IMR-90 (cell line): ENCODE measurements at regions not wholly inside any gene's neighbourhood (a gene's known extent, or its start where the extent isn't known, plus 50 kb on each side); places are given as distances from the start of the nearest gene placed in this dataset.

Experiments used
- ATAC-seq: fragments of 200-7000 bp; cut with Tn5 transposase; 2 replicates; pipeline ENCODE4 v1.9.1; 2020; ENCODE audit warnings: low read depth, mild to moderate bottlenecking, moderate library complexity
- BruUV-seq: library from RNA; stranded (reverse); fragments of 400-500 nt; replicated peaks from 2 replicates; lab custom pipeline; 2021; lab: Mats Ljungman, UMichigan
- CTCF ChIA-PET: fragments of 300-600 bp; formaldehyde crosslinking; extraction: SDS; loops from one replicate; lab custom pipeline; 2021; ENCODE audit warnings: antibody characterized with exemption; lab: Yijun Ruan, JAX
- POLR2A ChIA-PET: fragments of 300-600 bp; sonication (Branson Sonifier 250); formaldehyde crosslinking; loops from one replicate; lab custom pipeline; 2022; ENCODE audit warnings: antibody characterized with exemption; ENCODE audit not compliant: unreplicated experiment; lab: Charles Lee
- DNase-seq: peaks from one replicate; pipeline ENCODE4 v3.0.0; 2013
- H2AFZ ChIP-seq: replicated peaks from 2 replicates; pipeline ENCODE3; 2013; ENCODE audit warnings: low read length, mild to moderate bottlenecking; ENCODE audit not compliant: poor library complexity
- H2AK5ac ChIP-seq: 2 replicates; pipeline ENCODE4 v1.6.1; 2013; ENCODE audit warnings: low read depth, low read length, inconsistent platforms
- H2AK9ac ChIP-seq: replicated peaks from 2 replicates; pipeline ENCODE3; 2013; ENCODE audit warnings: mild to moderate bottlenecking, low read depth, low read length, moderate library complexity; ENCODE audit not compliant: poor library complexity
- H2BK120ac ChIP-seq: 2 replicates; pipeline ENCODE4 v1.6.1; 2013; ENCODE audit warnings: low read depth, low read length, inconsistent platforms
- H2BK15ac ChIP-seq: 3 replicates; pipeline ENCODE4 v1.6.1; 2013; ENCODE audit warnings: low read depth, low read length, inconsistent platforms
- H2BK20ac ChIP-seq: 2 replicates; pipeline ENCODE4 v1.6.1; 2013; ENCODE audit warnings: low read depth, mild to moderate bottlenecking, inconsistent platforms, low read length, moderate library complexity
- H2BK5ac ChIP-seq: 2 replicates; pipeline ENCODE4 v1.6.1; 2013; ENCODE audit warnings: mild to moderate bottlenecking, low read depth, low read length, inconsistent platforms; ENCODE audit not compliant: poor library complexity, severe bottlenecking
- H3K14ac ChIP-seq: replicated peaks from 2 replicates; pipeline ENCODE4 v1.6.1; 2013; ENCODE audit warnings: low read depth, low read length, inconsistent platforms
- H3K18ac ChIP-seq: 2 replicates; pipeline ENCODE4 v1.6.1; 2013; ENCODE audit warnings: low read depth, low read length, control low read depth
- H3K23ac ChIP-seq: 2 replicates; pipeline ENCODE4 v1.6.1; 2013; ENCODE audit warnings: low read depth, low read length, inconsistent platforms
- H3K27ac ChIP-seq: 2 replicates; pipeline ENCODE4 v1.5.1; 2013; ENCODE audit warnings: mild to moderate bottlenecking, control low read depth, low read length; ENCODE audit not compliant: insufficient read depth
- H3K27me3 ChIP-seq: 2 replicates; pipeline ENCODE4 v1.6.1; 2013; ENCODE audit warnings: low read length; ENCODE audit not compliant: control insufficient read depth, insufficient read depth
- H3K36me3 ChIP-seq: 2 replicates; pipeline ENCODE4 v1.6.1; 2013; ENCODE audit warnings: low read length, mixed read lengths; ENCODE audit not compliant: control insufficient read depth, insufficient read depth
- H3K4ac ChIP-seq: 2 replicates; pipeline ENCODE4 v1.6.1; 2013; ENCODE audit warnings: low read depth, low read length, inconsistent platforms
- H3K4me1 ChIP-seq: 2 replicates; pipeline ENCODE4 v1.6.1; 2013; ENCODE audit warnings: low read length, mixed read lengths; ENCODE audit not compliant: control insufficient read depth, insufficient read depth
- H3K4me2 ChIP-seq: 2 replicates; pipeline ENCODE4 v1.6.1; 2013; ENCODE audit warnings: low read depth, mild to moderate bottlenecking, control low read depth, low read length, moderate library complexity
- H3K4me3 ChIP-seq: 2 replicates; pipeline ENCODE4 v1.5.1; 2013; ENCODE audit warnings: low read depth, mild to moderate bottlenecking, control low read depth, low read length, moderate library complexity; ENCODE audit not compliant: insufficient read depth
- H3K56ac ChIP-seq: 2 replicates; pipeline ENCODE4 v1.6.1; 2013; ENCODE audit warnings: low read length, inconsistent platforms; ENCODE audit not compliant: insufficient read depth; ENCODE audit errors: extremely low read depth
- H3K79me1 ChIP-seq, 2 experiments: 2 replicates each; pipeline ENCODE4 v1.6.1; 2013; ENCODE audit warnings: low read length in 2 of 2, inconsistent platforms in 1 of 2, low read depth in 1 of 2
- H3K9ac ChIP-seq: 2 replicates; pipeline ENCODE4 v1.6.1; 2013; ENCODE audit warnings: low read depth, low read length, control low read depth
- H3K9me1 ChIP-seq: 2 replicates; pipeline ENCODE4 v1.6.1; 2013; ENCODE audit warnings: low read length, inconsistent platforms; ENCODE audit not compliant: insufficient read depth
- H3K9me3 ChIP-seq: 2 replicates; pipeline ENCODE4 v1.6.1; 2013; ENCODE audit warnings: low read length; ENCODE audit not compliant: control insufficient read depth, insufficient read depth
- H4K20me1 ChIP-seq: 2 replicates; pipeline ENCODE4 v1.6.1; 2013; ENCODE audit warnings: low read length, inconsistent platforms; ENCODE audit not compliant: insufficient read depth
- H4K5ac ChIP-seq: 2 replicates; pipeline ENCODE4 v1.6.1; 2013; ENCODE audit warnings: mild to moderate bottlenecking, low read depth, low read length, control low read depth
- H4K8ac ChIP-seq, 2 experiments: 2 replicates each; pipeline ENCODE4 v1.6.1; 2013; ENCODE audit warnings: low read depth in 2 of 2, low read length in 2 of 2, control low read depth in 1 of 2, inconsistent platforms in 1 of 2
- H4K91ac ChIP-seq: 2 replicates; pipeline ENCODE4 v1.6.1; 2013; ENCODE audit warnings: low read depth, low read length, inconsistent platforms; ENCODE audit not compliant: insufficient read depth
- BHLHE40 ChIP-seq: fragments of 150-350 bp; IDR thresholded peaks from 2 replicates; pipeline ENCODE4 v1.6.1; 2016; ENCODE audit warnings: mild to moderate bottlenecking, low read depth, low read length
- FOS ChIP-seq: fragments of 150-350 bp; IDR thresholded peaks from 2 replicates; pipeline ENCODE4 v1.6.1; 2016; ENCODE audit warnings: low read depth, low read length
- POLR2A ChIP-seq: IDR thresholded peaks from 2 replicates; pipeline ENCODE4 v1.6.1; 2012; ENCODE audit warnings: mild to moderate bottlenecking, low read depth, low read length
- RFX5 ChIP-seq: IDR thresholded peaks from 2 replicates; pipeline ENCODE4 v1.8.0; 2012; ENCODE audit warnings: low read depth, mild to moderate bottlenecking, low read length, moderate library complexity
- USF2 ChIP-seq: fragments of 150-350 bp; IDR thresholded peaks from 2 replicates; pipeline ENCODE4 v1.6.1; 2017; ENCODE audit warnings: mild to moderate bottlenecking, antibody characterized with exemption, low read length, low read depth
- WGBS, 2 experiments: methylation state at CpG; one replicate each; pipeline versions ENCODE4 v1.1.5 to v1.1.7; 2013; ENCODE audit warnings: missing lambda C conversion rate in 2 of 2; ENCODE audit not compliant: insufficient read length in 1 of 2; ENCODE audit errors: extremely low coverage in 2 of 2; 5-methylcytosine and 5-hydroxymethylcytosine counted together
- dilution Hi-C: fragments of 300-500 bp; cut with HindIII; formaldehyde crosslinking; loops from one replicate; pipeline ENCODE4 v1.14.3; 2018; ENCODE audit warnings: low sequenced_read_pairs; ENCODE audit not compliant: unreplicated experiment
- in situ Hi-C: fragments of 300-500 bp; cut with MboI; formaldehyde crosslinking; loops from 3 replicates; pipeline ENCODE4 v1.14.3; 2019; ENCODE audit warnings: low sequenced_read_pairs, inconsistent platforms, mixed read lengths
- intact Hi-C: fragments of 100-400 bp; cut with micrococcal nuclease; formaldehyde crosslinking; loops from 2 replicates; pipeline ENCODE4 v1.10.0; 2022

GRCh38 chr10:28095791-28096378, 97.0 kb upstream of the ODAD2 start:
- Histone ChIP-seq H3K14ac (no peak overlapping the region), H3K18ac (no peak overlapping the region; the same call in 1 of the 2 replicates), H3K9ac (no peak overlapping the region), H2AK5ac (no peak overlapping the region), H3K9me1 (no peaks in the 10 kb centered on the region), H3K4ac (no peak overlapping the region), H4K5ac (no peak overlapping the region), H4K20me1 (no peaks in the 10 kb centered on the region), H4K91ac (no peak overlapping the region), H3K27ac (no peak overlapping the region), H3K4me1 (no peaks in the 10 kb centered on the region), H3K23ac (no peak overlapping the region), H2BK15ac (no peak overlapping the region), H3K56ac (no peak overlapping the region), H3K9me3 (no peaks in the 10 kb centered on the region), H2AFZ (no peak overlapping the region), H3K36me3 (no peaks in the 10 kb centered on the region), H2BK5ac (no peak overlapping the region), H3K79me1 (no peaks in the 10 kb centered on the region), H2BK20ac (no peak overlapping the region), H2AK9ac (no peak overlapping the region), H3K4me3 (no peak overlapping the region), H2BK120ac (no peak overlapping the region), H3K27me3 (no peaks in the 10 kb centered on the region), H4K8ac (peak overlapping the region; percentile 8 to 57; a peak in 1 of 4 replicates), H3K4me2 (peak overlapping the region; percentile 74; the same call in 1 of the 2 replicates)
- ChIA-PET CTCF (no interaction called here), POLR2A (no interaction called here)
- dilution Hi-C loops = no loop called here
- no TSS peak for BruUV-seq
- 100% methylated on average over 1 of the region's 5 CpGs; no CpG with 5 or more reads in 1 of the 2 experiments for WGBS, 2 experiments
- DNase-seq = no peak
- intact Hi-C loops = no loop called here
- TF ChIP-seq RFX5 (no peak), USF2 (no peak), FOS (no peak), POLR2A (no peak), BHLHE40 (no peak)
- no peak for ATAC-seq
- in situ Hi-C loops = no loop called here
